Lower leg skin (tissue), 4 donors: ENCODE measurements at regions not wholly inside any gene's neighbourhood (a gene's known extent, or its start where the extent isn't known, plus 50 kb on each side); places are given as distances from the start of the nearest gene placed in this dataset.

ENCODE experiments used
- DNase-seq, 2 donors: peaks; one replicate each; pipeline ENCODE4 v3.0.0-alpha.2; 2019; ENCODE audit warnings: low spot score in 2 of 2
- H3K4me3 ChIP-seq: fragments of 200-600 bp; sonication (generic); 2 replicates; pipeline ENCODE4 v1.5.1; 2017; ENCODE audit warnings: mild to moderate bottlenecking, low read depth; ENCODE audit not compliant: poor library complexity, severe bottlenecking
- CTCF ChIP-seq, 3 donors: fragments of 450-650 bp; IDR thresholded peaks; one replicate each; pipeline ENCODE4 v1.5.1; 2016; ENCODE audit warnings: antibody characterized with exemption in 3 of 3, mild to moderate bottlenecking in 3 of 3, moderate library complexity in 2 of 3
- POLR2A ChIP-seq, 2 donors: fragments of 450-650 bp; IDR thresholded peaks; one replicate each; pipeline ENCODE4 v1.6.1; 2016 to 2017; ENCODE audit warnings: antibody characterized with exemption in 2 of 2, mild to moderate bottlenecking in 1 of 2, moderate library complexity in 1 of 2
- WGBS, 2 donors: methylation state at CpG; one replicate each; pipeline ENCODE4 v1.1.5; 2018; 5-methylcytosine and 5-hydroxymethylcytosine counted together
- intact Hi-C: fragments of 100-400 bp; cut with DNase I; formaldehyde crosslinking; loops from one replicate; pipeline ENCODE4 v1.15.0; 2023; ENCODE audit warnings: low total_unique reads

- intact Hi-C loops = no loop called here
- 75 to 78% methylated on average over 4 of the region's 4 CpGs for WGBS, 2 donors
- no peak for DNase-seq
- TF ChIP-seq POLR2A (IDR thresholded peaks at IDR 0.05) (no peak), CTCF (IDR thresholded peaks at IDR 0.05) (no peak)
- no peak overlapping the region for H3K4me3 ChIP-seq
Measured at GRCh38 chr3:109679664-109680063, 342.3 kb upstream of the DPPA4 start.

GRCh38 chr3:109683746-109684145 lies 346.4 kb upstream of the DPPA4 start:
- no peak for DNase-seq
- intact Hi-C loops = no loop called here
- no peak for TF ChIP-seq POLR2A (IDR thresholded peaks at IDR 0.05)
- TF ChIP-seq CTCF (IDR thresholded peaks at IDR 0.05) = no peak
- H3K4me3 ChIP-seq = no peak overlapping the region

- DNase-seq = peak in 1 of 2 donors; percentile 14
- no peak overlapping the region for H3K4me3 ChIP-seq
- WGBS, 2 donors = 50 to 64% methylated on average over 5 of the region's 5 CpGs
Measured at GRCh38 chr3:109685084-109686079, 348.0 kb upstream of the DPPA4 start.

GRCh38 chr3:109687626-109688025 lies 350.3 kb upstream of the DPPA4 start:
- H3K4me3 ChIP-seq = no peak overlapping the region
- no peak for TF ChIP-seq CTCF (IDR thresholded peaks at IDR 0.05)
- intact Hi-C loops = no loop called here
- DNase-seq = no peak

More at GRCh38 chr3:109685084-109686079, 348.0 kb upstream of the DPPA4 start:
- no peak for TF ChIP-seq POLR2A (IDR thresholded peaks at IDR 0.05)
- TF ChIP-seq CTCF (IDR thresholded peaks at IDR 0.05) = no peak
- intact Hi-C loops = no loop called here

GRCh38 chr3:109696932-109697331 lies 359.6 kb upstream of the DPPA4 start:
- TF ChIP-seq POLR2A (IDR thresholded peaks at IDR 0.05) = no peak
- TF ChIP-seq CTCF (IDR thresholded peaks at IDR 0.05) = no peak
- intact Hi-C loops = no loop called here
- DNase-seq = no peak
- no peak overlapping the region for H3K4me3 ChIP-seq

- TF ChIP-seq POLR2A (IDR thresholded peaks at IDR 0.05) (no peak), CTCF (IDR thresholded peaks at IDR 0.05) (no peak)
- no peak overlapping the region for H3K4me3 ChIP-seq
- intact Hi-C loops = no loop called here
- WGBS, 2 donors = 16 to 28% methylated on average over 1 of the region's 1 CpG
- no peak for DNase-seq
Measured at GRCh38 chr3:109702252-109702651, 364.9 kb upstream of the DPPA4 start.
